ENCODE measurements at regions not wholly inside any gene's neighbourhood (a gene's known extent, or its start where the extent isn't known, plus 50 kb on each side); places are given as distances from the start of the nearest gene placed in this dataset.

GRCh38 chrX:69069086-69069445 is 96.2 kb downstream of the PJA1 start:
- no peak for TF ChIP-seq CTCF (IDR thresholded peaks at IDR 0.05; ENCODE audit: low read length)
- TF ChIP-seq EZH2phosphoT487 (IDR thresholded peaks at IDR 0.05; ENCODE audit: low read length), result no peak

All from MM.1S (cell line).